SK-N-SH treated with all-trans-retinoic acid at 6 μM for 48 hours (cell line): ENCODE measurements at regions not wholly inside any gene's neighbourhood (a gene's known extent, or its start where the extent isn't known, plus 50 kb on each side); places are given as distances from the start of the nearest gene placed in this dataset.

Experiments used
- ATAC-seq: fragments of 200-7000 bp; cut with Tn5 transposase; 3 replicates; pipeline ENCODE4 v1.9.1; 2020; ENCODE audit warnings: mild to moderate bottlenecking, moderate library complexity
- ARNTL ChIP-seq: fragments of 450-650 bp; formaldehyde crosslinking; IDR thresholded peaks from 2 replicates; pipeline ENCODE4 v1.5.0; 2020; ENCODE audit warnings: low read depth, mild to moderate bottlenecking, moderate library complexity, borderline replicate concordance
- BACH2 ChIP-seq: fragments of 250-450 bp; sonication (Bioruptor Pico); IDR thresholded peaks from 2 replicates; pipeline ENCODE4 v1.9.0; 2021; ENCODE audit warnings: mild to moderate bottlenecking, borderline replicate concordance
- CSDC2 ChIP-seq: fragments of 250-450 bp; sonication (Bioruptor Pico); IDR thresholded peaks from 2 replicates; pipeline ENCODE4 v1.5.0; 2020; ENCODE audit warnings: mild to moderate bottlenecking, moderate library complexity
- ESRRG ChIP-seq: fragments of 250-450 bp; sonication (Bioruptor Pico); IDR thresholded peaks from 2 replicates; pipeline ENCODE4 v1.6.1; 2021; ENCODE audit warnings: mild to moderate bottlenecking
- GLIS3 ChIP-seq: fragments of 250-450 bp; sonication (Bioruptor Pico); IDR thresholded peaks from 2 replicates; pipeline ENCODE4 v1.5.0; 2020; ENCODE audit warnings: mild to moderate bottlenecking, moderate library complexity
- ISL1 ChIP-seq: fragments of 250-450 bp; sonication (Bioruptor Pico); IDR thresholded peaks from 2 replicates; pipeline ENCODE4 v2.1.2; 2022; ENCODE audit warnings: mild to moderate bottlenecking, moderate library complexity
- OSR1 ChIP-seq: fragments of 250-450 bp; sonication (Bioruptor Pico); IDR thresholded peaks from 2 replicates; pipeline ENCODE4 v1.8.0; 2022; ENCODE audit warnings: moderate library complexity, mild to moderate bottlenecking, inconsistent platforms
- PPARA ChIP-seq: fragments of 250-450 bp; sonication (Bioruptor Pico); IDR thresholded peaks from 2 replicates; pipeline ENCODE4 v1.5.0; 2020; ENCODE audit warnings: mild to moderate bottlenecking, borderline replicate concordance
- RARB ChIP-seq: fragments of 250-450 bp; sonication (Bioruptor Pico); IDR thresholded peaks from 2 replicates; pipeline ENCODE4 v1.8.0; 2021; ENCODE audit warnings: mild to moderate bottlenecking, moderate library complexity
- SNAI2 ChIP-seq: fragments of 250-450 bp; sonication (Bioruptor Pico); IDR thresholded peaks from 2 replicates; pipeline ENCODE4 v1.5.0; 2020; ENCODE audit warnings: mild to moderate bottlenecking, moderate library complexity
- TCF4 ChIP-seq: fragments of 250-450 bp; sonication (Bioruptor Pico); IDR thresholded peaks from 2 replicates; pipeline ENCODE4 v1.8.0; 2021; ENCODE audit warnings: mild to moderate bottlenecking, moderate library complexity, borderline replicate concordance
- TOX ChIP-seq: fragments of 250-450 bp; sonication (Bioruptor Pico); IDR thresholded peaks from 2 replicates; pipeline ENCODE4 v1.8.0; 2021; ENCODE audit warnings: mild to moderate bottlenecking, moderate library complexity, borderline replicate concordance
- ZC3H10 ChIP-seq: fragments of 250-450 bp; sonication (Bioruptor Pico); IDR thresholded peaks from 2 replicates; pipeline ENCODE4 v1.5.1; 2021; ENCODE audit warnings: mild to moderate bottlenecking, moderate library complexity
- ZFP3 ChIP-seq: fragments of 250-450 bp; sonication (Bioruptor Pico); IDR thresholded peaks from 2 replicates; pipeline ENCODE4 v1.5.0; 2020; ENCODE audit warnings: mild to moderate bottlenecking, moderate library complexity
- ZFP30 ChIP-seq: fragments of 450-650 bp; formaldehyde crosslinking; IDR thresholded peaks from 2 replicates; pipeline ENCODE4 v1.5.0; 2022; ENCODE audit warnings: mild to moderate bottlenecking, moderate library complexity
- ZNF565 ChIP-seq: fragments of 450-650 bp; formaldehyde crosslinking; conservative IDR thresholded peaks from 2 replicates; pipeline ENCODE4 v1.5.0; 2020; ENCODE audit warnings: low read depth, mild to moderate bottlenecking, moderate library complexity
- ZNF70 ChIP-seq: fragments of 450-650 bp; formaldehyde crosslinking; IDR thresholded peaks from 2 replicates; pipeline ENCODE4 v1.5.0; 2020; ENCODE audit warnings: mild to moderate bottlenecking, moderate library complexity
- ZNF8 ChIP-seq: fragments of 450-650 bp; formaldehyde crosslinking; IDR thresholded peaks from 2 replicates; pipeline ENCODE4 v1.5.0; 2020; ENCODE audit warnings: mild to moderate bottlenecking, moderate library complexity
- TF ChIP-seq, protein P1 (sequence below): fragments of 250-450 bp; sonication (Bioruptor Pico); IDR thresholded peaks from 2 replicates; pipeline ENCODE4 v1.5.1; 2021; ENCODE audit warnings: mild to moderate bottlenecking, moderate library complexity
- TF ChIP-seq, protein P2 (sequence below): fragments of 250-450 bp; sonication (Bioruptor Pico); IDR thresholded peaks from 2 replicates; pipeline ENCODE4 v1.8.0; 2021; ENCODE audit warnings: low read depth, mild to moderate bottlenecking, moderate library complexity, borderline replicate concordance
- TF ChIP-seq, protein P3 (sequence below): fragments of 250-450 bp; sonication (Bioruptor Pico); IDR thresholded peaks from 2 replicates; pipeline ENCODE4 v1.5.1; 2020; ENCODE audit warnings: low read depth, mild to moderate bottlenecking, moderate library complexity
- TF ChIP-seq, protein P4 (sequence below): fragments of 250-450 bp; sonication (Bioruptor Pico); IDR thresholded peaks from 2 replicates; pipeline ENCODE4 v1.5.0; 2020; ENCODE audit warnings: mild to moderate bottlenecking, moderate library complexity

DNA sequence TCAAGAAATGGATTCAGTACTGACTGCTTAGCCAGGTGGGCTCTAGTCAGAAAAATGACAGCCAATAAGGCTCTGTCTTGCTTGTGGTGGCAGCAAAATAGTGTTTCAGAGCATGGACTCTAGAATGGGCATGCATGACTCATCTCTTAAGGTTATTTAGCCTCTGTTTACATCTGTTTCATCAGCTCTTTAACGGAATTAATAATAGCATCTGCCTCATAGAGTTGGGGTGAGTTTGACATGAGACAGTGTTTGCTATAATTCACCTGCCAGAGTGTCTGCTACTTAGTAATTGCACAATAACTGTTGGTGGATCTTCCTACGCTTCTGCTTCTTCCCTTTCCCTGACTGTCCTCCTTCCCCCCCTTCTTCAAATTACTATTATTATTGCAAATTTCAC, 350.4 kb upstream of the SEMA6D start:
- TF ChIP-seq, protein P1, sequence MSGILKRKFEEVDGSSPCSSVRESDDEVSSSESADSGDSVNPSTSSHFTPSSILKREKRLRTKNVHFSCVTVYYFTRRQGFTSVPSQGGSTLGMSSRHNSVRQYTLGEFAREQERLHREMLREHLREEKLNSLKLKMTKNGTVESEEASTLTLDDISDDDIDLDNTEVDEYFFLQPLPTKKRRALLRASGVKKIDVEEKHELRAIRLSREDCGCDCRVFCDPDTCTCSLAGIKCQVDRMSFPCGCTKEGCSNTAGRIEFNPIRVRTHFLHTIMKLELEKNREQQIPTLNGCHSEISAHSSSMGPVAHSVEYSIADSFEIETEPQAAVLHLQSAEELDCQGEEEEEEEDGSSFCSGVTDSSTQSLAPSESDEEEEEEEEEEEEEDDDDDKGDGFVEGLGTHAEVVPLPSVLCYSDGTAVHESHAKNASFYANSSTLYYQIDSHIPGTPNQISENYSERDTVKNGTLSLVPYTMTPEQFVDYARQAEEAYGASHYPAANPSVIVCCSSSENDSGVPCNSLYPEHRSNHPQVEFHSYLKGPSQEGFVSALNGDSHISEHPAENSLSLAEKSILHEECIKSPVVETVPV (CRISPR knock-in tag), result no peak
- TF ChIP-seq TCF4 (CRISPR knock-in tag), result no peak
- TF ChIP-seq SNAI2, result no peak
- TF ChIP-seq, protein P2, sequence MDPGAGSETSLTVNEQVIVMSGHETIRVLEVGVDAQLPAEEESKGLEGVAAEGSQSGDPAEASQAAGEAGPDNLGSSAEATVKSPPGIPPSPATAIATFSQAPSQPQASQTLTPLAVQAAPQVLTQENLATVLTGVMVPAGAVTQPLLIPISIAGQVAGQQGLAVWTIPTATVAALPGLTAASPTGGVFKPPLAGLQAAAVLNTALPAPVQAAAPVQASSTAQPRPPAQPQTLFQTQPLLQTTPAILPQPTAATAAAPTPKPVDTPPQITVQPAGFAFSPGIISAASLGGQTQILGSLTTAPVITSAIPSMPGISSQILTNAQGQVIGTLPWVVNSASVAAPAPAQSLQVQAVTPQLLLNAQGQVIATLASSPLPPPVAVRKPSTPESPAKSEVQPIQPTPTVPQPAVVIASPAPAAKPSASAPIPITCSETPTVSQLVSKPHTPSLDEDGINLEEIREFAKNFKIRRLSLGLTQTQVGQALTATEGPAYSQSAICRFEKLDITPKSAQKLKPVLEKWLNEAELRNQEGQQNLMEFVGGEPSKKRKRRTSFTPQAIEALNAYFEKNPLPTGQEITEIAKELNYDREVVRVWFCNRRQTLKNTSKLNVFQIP (CRISPR knock-in tag), result no peak
- TF ChIP-seq OSR1, result no peak
- TF ChIP-seq, all 23 proteins: peak for 0
- ATAC-seq, result no peak

DNA sequence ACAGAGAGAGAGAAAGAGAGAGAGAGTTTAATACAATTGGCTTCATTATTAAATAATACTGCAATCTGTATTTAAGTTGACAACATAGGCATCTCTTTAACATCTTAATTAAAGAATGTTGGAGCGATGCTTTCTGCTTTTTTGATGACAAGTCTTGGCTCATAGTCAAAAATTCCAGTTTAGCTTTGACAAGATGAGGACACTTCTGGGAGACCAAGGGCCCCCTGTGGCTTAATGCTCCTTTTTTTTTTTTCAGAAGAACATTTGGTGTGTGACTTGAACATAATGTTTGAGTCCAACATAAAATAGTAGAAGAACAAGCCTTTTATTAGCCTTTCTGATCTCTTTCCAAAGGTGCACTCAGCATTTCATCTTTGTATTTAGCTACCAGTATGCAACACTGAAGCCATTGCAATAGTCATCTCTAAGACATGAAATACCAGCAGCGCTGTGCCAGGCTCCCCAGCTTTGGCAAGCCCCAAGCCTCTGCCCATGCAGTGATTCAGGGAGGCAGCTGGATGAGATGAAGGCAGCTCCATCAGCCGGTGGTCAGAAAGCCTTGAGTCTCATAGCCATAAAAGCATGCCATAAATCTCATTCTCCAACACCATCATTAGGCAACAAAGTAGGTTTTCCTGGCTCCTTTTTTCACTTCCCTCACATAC, 349.4 kb upstream of the SEMA6D start:
- TF ChIP-seq RARB (CRISPR knock-in tag) (no peak), ZNF70 (CRISPR knock-in tag) (no peak), ZFP30 (CRISPR knock-in tag) (no peak), PPARA (CRISPR knock-in tag) (no peak), ARNTL (CRISPR knock-in tag) (no peak), SNAI2 (no peak), GLIS3 (CRISPR knock-in tag) (no peak), CSDC2 (CRISPR knock-in tag) (no peak), ZFP3 (CRISPR knock-in tag) (no peak), ESRRG (CRISPR knock-in tag) (no peak), ZC3H10 (CRISPR knock-in tag) (no peak), BACH2 (CRISPR knock-in tag) (no peak), OSR1 (no peak), ISL1 (CRISPR knock-in tag) (no peak), ZNF565 (CRISPR knock-in tag) (no peak), TCF4 (CRISPR knock-in tag) (no peak), TOX (no peak)
- TF ChIP-seq, protein P3, sequence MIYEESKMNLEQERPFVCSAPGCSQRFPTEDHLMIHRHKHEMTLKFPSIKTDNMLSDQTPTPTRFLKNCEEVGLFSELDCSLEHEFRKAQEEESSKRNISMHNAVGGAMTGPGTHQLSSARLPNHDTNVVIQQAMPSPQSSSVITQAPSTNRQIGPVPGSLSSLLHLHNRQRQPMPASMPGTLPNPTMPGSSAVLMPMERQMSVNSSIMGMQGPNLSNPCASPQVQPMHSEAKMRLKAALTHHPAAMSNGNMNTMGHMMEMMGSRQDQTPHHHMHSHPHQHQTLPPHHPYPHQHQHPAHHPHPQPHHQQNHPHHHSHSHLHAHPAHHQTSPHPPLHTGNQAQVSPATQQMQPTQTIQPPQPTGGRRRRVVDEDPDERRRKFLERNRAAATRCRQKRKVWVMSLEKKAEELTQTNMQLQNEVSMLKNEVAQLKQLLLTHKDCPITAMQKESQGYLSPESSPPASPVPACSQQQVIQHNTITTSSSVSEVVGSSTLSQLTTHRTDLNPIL (CRISPR knock-in tag), result no peak
- no peak for ATAC-seq

DNA sequence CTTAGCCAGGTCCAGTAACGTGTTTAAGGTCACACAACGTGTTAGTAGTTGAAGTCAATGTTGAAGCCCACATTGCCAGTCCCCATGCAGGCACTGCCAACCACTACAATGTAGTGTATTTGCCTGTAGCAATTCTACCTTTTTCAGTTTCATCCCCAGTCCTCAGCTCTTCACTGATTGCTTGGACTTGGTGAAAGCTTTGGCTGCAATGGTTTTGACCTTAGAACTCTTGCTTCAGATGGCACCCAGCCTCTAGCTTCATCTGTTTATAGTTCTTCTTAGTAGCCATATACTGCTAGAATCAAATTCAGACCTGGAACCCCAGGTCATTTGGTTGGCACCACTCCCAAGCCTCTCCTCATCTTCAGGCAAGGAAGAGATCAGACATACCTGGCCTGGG, 345.4 kb upstream of the SEMA6D start:
- ATAC-seq, result no peak
- TF ChIP-seq ZC3H10 (CRISPR knock-in tag), result no peak
- TF ChIP-seq ISL1 (CRISPR knock-in tag), result no peak
- no peak for TF ChIP-seq BACH2 (CRISPR knock-in tag)
- TF ChIP-seq, protein P4, sequence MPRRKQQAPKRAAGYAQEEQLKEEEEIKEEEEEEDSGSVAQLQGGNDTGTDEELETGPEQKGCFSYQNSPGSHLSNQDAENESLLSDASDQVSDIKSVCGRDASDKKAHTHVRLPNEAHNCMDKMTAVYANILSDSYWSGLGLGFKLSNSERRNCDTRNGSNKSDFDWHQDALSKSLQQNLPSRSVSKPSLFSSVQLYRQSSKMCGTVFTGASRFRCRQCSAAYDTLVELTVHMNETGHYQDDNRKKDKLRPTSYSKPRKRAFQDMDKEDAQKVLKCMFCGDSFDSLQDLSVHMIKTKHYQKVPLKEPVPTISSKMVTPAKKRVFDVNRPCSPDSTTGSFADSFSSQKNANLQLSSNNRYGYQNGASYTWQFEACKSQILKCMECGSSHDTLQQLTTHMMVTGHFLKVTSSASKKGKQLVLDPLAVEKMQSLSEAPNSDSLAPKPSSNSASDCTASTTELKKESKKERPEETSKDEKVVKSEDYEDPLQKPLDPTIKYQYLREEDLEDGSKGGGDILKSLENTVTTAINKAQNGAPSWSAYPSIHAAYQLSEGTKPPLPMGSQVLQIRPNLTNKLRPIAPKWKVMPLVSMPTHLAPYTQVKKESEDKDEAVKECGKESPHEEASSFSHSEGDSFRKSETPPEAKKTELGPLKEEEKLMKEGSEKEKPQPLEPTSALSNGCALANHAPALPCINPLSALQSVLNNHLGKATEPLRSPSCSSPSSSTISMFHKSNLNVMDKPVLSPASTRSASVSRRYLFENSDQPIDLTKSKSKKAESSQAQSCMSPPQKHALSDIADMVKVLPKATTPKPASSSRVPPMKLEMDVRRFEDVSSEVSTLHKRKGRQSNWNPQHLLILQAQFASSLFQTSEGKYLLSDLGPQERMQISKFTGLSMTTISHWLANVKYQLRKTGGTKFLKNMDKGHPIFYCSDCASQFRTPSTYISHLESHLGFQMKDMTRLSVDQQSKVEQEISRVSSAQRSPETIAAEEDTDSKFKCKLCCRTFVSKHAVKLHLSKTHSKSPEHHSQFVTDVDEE (CRISPR knock-in tag), result no peak
- no peak for TF ChIP-seq TCF4 (CRISPR knock-in tag)
- TF ChIP-seq, protein P2 (CRISPR knock-in tag), result no peak
- no peak for TF ChIP-seq ZNF8 (CRISPR knock-in tag)
- TF ChIP-seq ARNTL (CRISPR knock-in tag), result no peak
- TF ChIP-seq OSR1, result no peak
- TF ChIP-seq ZNF70 (CRISPR knock-in tag), result no peak
- TF ChIP-seq GLIS3 (CRISPR knock-in tag), result no peak
- TF ChIP-seq, protein P3 (CRISPR knock-in tag), result no peak
- no peak for TF ChIP-seq SNAI2
- TF ChIP-seq TOX, result no peak
- no peak for TF ChIP-seq PPARA (CRISPR knock-in tag)
- no peak for TF ChIP-seq ESRRG (CRISPR knock-in tag)
- TF ChIP-seq, protein P1 (CRISPR knock-in tag), result no peak
